KMS-11 (cell line): ENCODE measurements at regions not wholly inside any gene's neighbourhood (a gene's known extent, or its start where the extent isn't known, plus 50 kb on each side); places are given as distances from the start of the nearest gene placed in this dataset.

ENCODE experiments used
- H2AFZ ChIP-seq: fragments of 200-600 bp; sonication (generic); 2 replicates; pipeline ENCODE4 v1.6.1; 2016; ENCODE audit warnings: antibody characterized with exemption, mixed run types, low read depth
- H3K27ac ChIP-seq: fragments of 200-600 bp; sonication (generic); 2 replicates; pipeline ENCODE4 v1.6.1; 2016; ENCODE audit warnings: mild to moderate bottlenecking, mixed run types
- H3K27me3 ChIP-seq: fragments of 200-600 bp; sonication (generic); 2 replicates; pipeline ENCODE4 v1.6.1; 2017; ENCODE audit warnings: mild to moderate bottlenecking, low read depth, mixed run types, moderate library complexity; ENCODE audit not compliant: insufficient read depth
- H3K36me3 ChIP-seq: fragments of 200-600 bp; sonication (generic); 2 replicates; pipeline ENCODE4 v1.6.1; 2017; ENCODE audit warnings: mild to moderate bottlenecking, mixed run types; ENCODE audit not compliant: insufficient read depth
- H3K4me1 ChIP-seq: fragments of 200-600 bp; sonication (generic); 2 replicates; pipeline ENCODE4 v1.6.1; 2016; ENCODE audit warnings: mild to moderate bottlenecking, low read depth, mixed run types; ENCODE audit not compliant: poor library complexity, severe bottlenecking
- H3K4me2 ChIP-seq: fragments of 200-600 bp; sonication (generic); 2 replicates; pipeline ENCODE4 v1.7.0; 2016; ENCODE audit warnings: mild to moderate bottlenecking, mixed run types
- H3K4me3 ChIP-seq: fragments of 200-600 bp; sonication (generic); IDR thresholded peaks from 2 replicates; pipeline ENCODE4 v1.6.1; 2017; ENCODE audit warnings: low read depth, low read length, mixed read lengths; ENCODE audit not compliant: insufficient read depth
- H3K79me2 ChIP-seq: fragments of 200-600 bp; sonication (generic); 2 replicates; pipeline ENCODE4 v1.6.1; 2016; ENCODE audit warnings: low read depth, mixed run types; ENCODE audit not compliant: insufficient read depth
- H3K9ac ChIP-seq: fragments of 200-600 bp; sonication (generic); 2 replicates; pipeline ENCODE4 v1.6.1; 2016; ENCODE audit warnings: mild to moderate bottlenecking, mixed run types
- H4K20me1 ChIP-seq: fragments of 200-600 bp; sonication (generic); 2 replicates; pipeline ENCODE4 v1.6.1; 2016; ENCODE audit warnings: mild to moderate bottlenecking, mixed run types; ENCODE audit not compliant: insufficient read depth
- TF ChIP-seq, protein P1 (sequence below): fragments of 200-600 bp; sonication (generic); conservative IDR thresholded peaks from 2 replicates; pipeline ENCODE4 v1.6.1; 2017; ENCODE audit warnings: low read depth, mild to moderate bottlenecking, antibody characterized with exemption, low read length, moderate library complexity, mixed read lengths

- TF ChIP-seq, protein P1, sequence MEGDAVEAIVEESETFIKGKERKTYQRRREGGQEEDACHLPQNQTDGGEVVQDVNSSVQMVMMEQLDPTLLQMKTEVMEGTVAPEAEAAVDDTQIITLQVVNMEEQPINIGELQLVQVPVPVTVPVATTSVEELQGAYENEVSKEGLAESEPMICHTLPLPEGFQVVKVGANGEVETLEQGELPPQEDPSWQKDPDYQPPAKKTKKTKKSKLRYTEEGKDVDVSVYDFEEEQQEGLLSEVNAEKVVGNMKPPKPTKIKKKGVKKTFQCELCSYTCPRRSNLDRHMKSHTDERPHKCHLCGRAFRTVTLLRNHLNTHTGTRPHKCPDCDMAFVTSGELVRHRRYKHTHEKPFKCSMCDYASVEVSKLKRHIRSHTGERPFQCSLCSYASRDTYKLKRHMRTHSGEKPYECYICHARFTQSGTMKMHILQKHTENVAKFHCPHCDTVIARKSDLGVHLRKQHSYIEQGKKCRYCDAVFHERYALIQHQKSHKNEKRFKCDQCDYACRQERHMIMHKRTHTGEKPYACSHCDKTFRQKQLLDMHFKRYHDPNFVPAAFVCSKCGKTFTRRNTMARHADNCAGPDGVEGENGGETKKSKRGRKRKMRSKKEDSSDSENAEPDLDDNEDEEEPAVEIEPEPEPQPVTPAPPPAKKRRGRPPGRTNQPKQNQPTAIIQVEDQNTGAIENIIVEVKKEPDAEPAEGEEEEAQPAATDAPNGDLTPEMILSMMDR, result no peak
Observed at GRCh38 chr4:83866834-83867621, 331.1 kb downstream of the GPAT3 start.

GRCh38 chr4:83865417-83866150 lies 329.7 kb downstream of the GPAT3 start:
- H3K27me3 ChIP-seq, result no peaks in the 10 kb centered on the region
- H3K79me2 ChIP-seq, result no peaks in the 10 kb centered on the region
- no peaks in the 10 kb centered on the region for H4K20me1 ChIP-seq
- H3K4me3 ChIP-seq, result no peak overlapping the region
- H3K27ac ChIP-seq, result no peak overlapping the region
- no peak overlapping the region for H3K9ac ChIP-seq
- no peak overlapping the region for H3K4me2 ChIP-seq
- H3K4me1 ChIP-seq, result no peaks in the 10 kb centered on the region
- H2AFZ ChIP-seq, result no peak overlapping the region
- no peaks in the 10 kb centered on the region for H3K36me3 ChIP-seq
- TF ChIP-seq, protein P1, result no peak

More at GRCh38 chr4:83866834-83867621, 331.1 kb downstream of the GPAT3 start:
- H2AFZ ChIP-seq, result no peak overlapping the region
- no peak overlapping the region for H3K4me2 ChIP-seq
- H3K27ac ChIP-seq, result no peak overlapping the region
- H4K20me1 ChIP-seq, result no peaks in the 10 kb centered on the region
- H3K79me2 ChIP-seq, result no peaks in the 10 kb centered on the region
- no peak overlapping the region for H3K4me3 ChIP-seq
- no peaks in the 10 kb centered on the region for H3K27me3 ChIP-seq
- H3K36me3 ChIP-seq, result no peaks in the 10 kb centered on the region
- no peak overlapping the region for H3K9ac ChIP-seq
- H3K4me1 ChIP-seq, result no peaks in the 10 kb centered on the region

DNA sequence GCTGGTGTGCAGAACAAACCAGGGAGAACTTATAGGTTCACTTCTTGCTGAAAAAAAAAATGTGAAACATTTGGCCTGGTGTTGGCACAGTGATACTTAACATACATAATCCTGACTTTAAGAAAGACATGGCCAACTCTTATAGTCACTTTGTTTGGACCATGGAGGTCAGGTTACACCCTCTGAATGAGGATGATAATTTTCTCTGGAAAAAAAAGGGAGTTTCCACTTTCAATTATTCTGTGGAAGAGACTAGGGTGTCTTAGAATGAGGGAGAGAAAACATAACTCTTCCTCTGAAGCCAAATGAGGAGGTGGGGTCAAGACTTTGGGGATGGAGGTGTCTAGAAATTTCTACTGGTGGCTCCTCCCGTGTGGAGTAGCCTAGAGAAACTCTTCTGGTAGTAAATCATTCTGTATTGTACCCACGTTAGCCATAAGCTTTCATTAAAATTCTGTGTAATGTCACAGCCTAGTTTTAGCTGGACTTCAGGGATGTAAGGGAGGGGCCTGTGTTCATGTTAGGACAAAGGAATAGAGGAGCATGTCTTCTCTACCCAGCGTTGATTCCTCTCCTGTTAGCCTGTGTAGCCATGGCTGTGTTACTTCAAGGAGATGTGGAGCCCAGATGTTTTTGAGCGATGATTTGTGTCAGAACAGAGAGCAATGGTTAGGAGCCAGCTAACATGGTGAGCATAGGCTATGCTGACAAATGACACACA lies 328.3 kb downstream of the GPAT3 start:
- no peak overlapping the region for H3K4me2 ChIP-seq
- H2AFZ ChIP-seq, result no peak overlapping the region
- no peaks in the 10 kb centered on the region for H3K79me2 ChIP-seq
- H3K4me1 ChIP-seq, result no peaks in the 10 kb centered on the region
- no peak overlapping the region for H3K27ac ChIP-seq
- H3K9ac ChIP-seq, result no peak overlapping the region
- H3K36me3 ChIP-seq, result no peaks in the 10 kb centered on the region
- H3K4me3 ChIP-seq, result no peak overlapping the region
- H3K27me3 ChIP-seq, result no peaks in the 10 kb centered on the region
- TF ChIP-seq, protein P1, result no peak
- H4K20me1 ChIP-seq, result no peaks in the 10 kb centered on the region

DNA sequence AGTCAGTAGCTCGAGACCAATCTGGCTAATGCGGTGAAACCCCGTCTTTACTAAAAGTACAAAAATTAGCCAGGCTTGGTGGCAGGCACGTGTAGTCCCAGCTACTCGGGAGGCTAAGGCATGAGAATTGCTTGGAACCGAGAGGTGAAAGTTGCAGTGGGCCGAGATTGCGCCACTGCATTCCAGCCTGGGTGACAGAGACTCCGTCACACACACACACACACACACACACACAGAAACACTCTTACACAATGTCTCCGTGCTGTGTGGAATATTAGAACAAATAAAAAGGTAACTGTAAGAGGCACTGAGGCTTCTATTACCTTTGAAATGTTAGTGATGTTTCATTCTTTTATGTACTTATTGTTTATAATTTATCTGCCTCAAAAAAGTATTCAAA lies 326.6 kb downstream of the GPAT3 start:
- Histone ChIP-seq H2AFZ (no peak overlapping the region), H3K79me2 (no peaks in the 10 kb centered on the region), H3K27me3 (no peaks in the 10 kb centered on the region), H4K20me1 (no peaks in the 10 kb centered on the region), H3K27ac (no peak overlapping the region), H3K36me3 (no peaks in the 10 kb centered on the region), H3K4me3 (no peak overlapping the region), H3K4me1 (no peaks in the 10 kb centered on the region), H3K4me2 (no peak overlapping the region), H3K9ac (no peak overlapping the region)
- TF ChIP-seq, protein P1, result no peak
